Stimulated activated CD4-positive, alpha-beta T cell treated with anti-CD3 and anti-CD28 coated beads, TNF-alpha, amount 100 ng/mL, for 4 hours (primary cell): ENCODE measurements at regions not wholly inside any gene's neighbourhood (a gene's known extent, or its start where the extent isn't known, plus 50 kb on each side); places are given as distances from the start of the nearest gene placed in this dataset.
"Not testable (repeated sequence)": the region's sequence is repeated elsewhere in the genome, so short reads cannot be mapped to it uniquely, and the experiment has no call there.

ENCODE experiments used
- DNase-seq, 3 experiments: peaks; one replicate each; pipeline ENCODE4 v3.0.0-alpha.2; 2020; ENCODE audit warnings: low read depth in 3 of 3

- DNase-seq, result no peak
Observed at GRCh38 chr11:80284946-80285785, 844.3 kb upstream of the TENM4 start.

- DNase-seq, result no peak
Observed at GRCh38 chr11:80282643-80283042, 841.8 kb upstream of the TENM4 start.

GRCh38 chr11:80281194-80281593 lies 840.4 kb upstream of the TENM4 start:
- DNase-seq, result no peak

GRCh38 chr11:80280737-80281136 lies 839.9 kb upstream of the TENM4 start:
- no peak for DNase-seq

GRCh38 chr11:80261776-80262175 lies 820.9 kb upstream of the TENM4 start:
- no peak for DNase-seq

GRCh38 chr11:80257319-80258015 lies 816.6 kb upstream of the TENM4 start:
- not testable (repeated sequence) for DNase-seq

- no peak for DNase-seq
Observed at GRCh38 chr11:80255021-80255420, 814.2 kb upstream of the TENM4 start.

GRCh38 chr11:80241766-80242165 lies 800.9 kb upstream of the TENM4 start:
- DNase-seq, result no peak

GRCh38 chr11:80240245-80240644 lies 799.4 kb upstream of the TENM4 start:
- no peak for DNase-seq

- DNase-seq, result no peak
Observed at GRCh38 chr11:80239217-80239616, 798.4 kb upstream of the TENM4 start.

- no peak for DNase-seq
Observed at GRCh38 chr11:80227915-80228314, 787.1 kb upstream of the TENM4 start.

GRCh38 chr11:80214413-80214812 lies 773.6 kb upstream of the TENM4 start:
- DNase-seq, result no peak

GRCh38 chr11:80211673-80212072 lies 770.8 kb upstream of the TENM4 start:
- no peak for DNase-seq

- DNase-seq, result no peak
Observed at GRCh38 chr11:80204021-80204420, 763.2 kb upstream of the TENM4 start.

GRCh38 chr11:80196932-80197554 lies 756.2 kb upstream of the TENM4 start:
- DNase-seq, result no peak

GRCh38 chr11:80196041-80196440 lies 755.2 kb upstream of the TENM4 start:
- no peak for DNase-seq

- no peak for DNase-seq
Observed at GRCh38 chr11:80194625-80195024, 753.8 kb upstream of the TENM4 start.

GRCh38 chr11:80194016-80194415 lies 753.2 kb upstream of the TENM4 start:
- no peak for DNase-seq

- DNase-seq, result no peak
Observed at GRCh38 chr11:80188076-80188627, 747.3 kb upstream of the TENM4 start.

- no peak for DNase-seq
Observed at GRCh38 chr11:80186692-80187091, 745.9 kb upstream of the TENM4 start.

- no peak for DNase-seq
Observed at GRCh38 chr11:80182901-80183300, 742.1 kb upstream of the TENM4 start.

GRCh38 chr11:80173371-80174136 lies 732.7 kb upstream of the TENM4 start:
- DNase-seq, result no peak
